ENCODE measurements at regions not wholly inside any gene's neighbourhood (a gene's known extent, or its start where the extent isn't known, plus 50 kb on each side); places are given as distances from the start of the nearest gene placed in this dataset.

GRCh38 chr2:217382794-217383193 is 522.9 kb upstream of the TNP1 start:
- TF ChIP-seq POLR2AphosphoS5 (IDR thresholded peaks at IDR 0.05; ENCODE audit: borderline replicate concordance, low read depth, low read length) = no peak
- no peak for TF ChIP-seq EZH2 (IDR thresholded peaks at IDR 0.05)
- TF ChIP-seq FOXP2 (optimal IDR thresholded peaks at IDR 0.05; ENCODE audit: control extremely low read depth, extremely low read length, insufficient read depth) = no peak

All from SK-N-MC (cell line).